SK-N-MC (cell line): ENCODE measurements at regions not wholly inside any gene's neighbourhood (a gene's known extent, or its start where the extent isn't known, plus 50 kb on each side); places are given as distances from the start of the nearest gene placed in this dataset.

Experiments
- EZH2 ChIP-seq: fragments of 200-600 bp; sonication (generic); IDR thresholded peaks from one replicate; pipeline ENCODE4 v1.6.1; 2017; ENCODE audit warnings: antibody characterized with exemption
- FOXP2 ChIP-seq: optimal IDR thresholded peaks from 2 replicates; pipeline ENCODE3; 2011; ENCODE audit warnings: mild to moderate bottlenecking, moderate library complexity; ENCODE audit not compliant: insufficient read depth; ENCODE audit errors: extremely low read length, control extremely low read depth
- POLR2AphosphoS5 ChIP-seq: IDR thresholded peaks from 2 replicates; pipeline ENCODE4 v1.6.1; 2012; ENCODE audit warnings: mild to moderate bottlenecking, low read depth, low read length, borderline replicate concordance

DNA sequence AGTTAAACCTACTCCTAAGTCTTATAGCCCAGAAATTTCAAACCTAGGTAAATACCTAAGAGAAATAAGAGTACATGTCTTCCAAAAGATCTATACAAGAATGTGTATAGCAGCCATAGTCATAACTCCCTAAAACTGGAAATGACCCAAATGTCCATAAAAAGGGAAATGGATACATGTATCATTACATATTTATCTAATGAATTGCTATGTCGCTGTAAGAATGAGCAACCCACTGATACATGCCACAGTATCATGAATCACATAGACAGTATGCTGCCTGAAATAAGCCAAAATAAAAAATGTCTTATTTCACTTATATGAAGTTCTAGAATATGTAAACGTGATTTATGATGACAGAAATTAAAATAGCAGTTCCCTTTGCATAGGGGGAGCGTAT is 679.5 kb downstream of the MAFB start:
- no peak for TF ChIP-seq EZH2
- no peak for TF ChIP-seq FOXP2
- TF ChIP-seq POLR2AphosphoS5: no peak
